Panc1 (cell line): ENCODE measurements at regions not wholly inside any gene's neighbourhood (a gene's known extent, or its start where the extent isn't known, plus 50 kb on each side); places are given as distances from the start of the nearest gene placed in this dataset.

ENCODE experiments used
- ATAC-seq: fragments of 200-7000 bp; cut with Tn5 transposase; 2 replicates; pipeline ENCODE4 v1.9.1; 2020; ENCODE audit warnings: mild to moderate bottlenecking, moderate library complexity
- BruUV-seq: library from RNA; stranded (reverse); fragments of 400-500 nt; replicated peaks from 2 replicates; lab custom pipeline; 2021; lab: Mats Ljungman, UMichigan
- CTCF ChIA-PET: fragments of 300-600 bp; sonication (Branson Sonifier 250); formaldehyde crosslinking; loops from one replicate; lab custom pipeline; 2022; ENCODE audit warnings: antibody characterized with exemption; lab: Charles Lee
- POLR2A ChIA-PET: fragments of 300-600 bp; sonication (Branson Sonifier 250); formaldehyde crosslinking; loops from one replicate; lab custom pipeline; 2022; ENCODE audit warnings: antibody characterized with exemption; lab: Charles Lee
- DNase-seq: peaks from one replicate; pipeline ENCODE4 v3.0.0-alpha.2; 2010; ENCODE audit warnings: low read depth, low spot score
- H3K27ac ChIP-seq: 2 replicates; pipeline ENCODE4 v1.5.1; 2011; ENCODE audit warnings: mild to moderate bottlenecking, low read length, inconsistent platforms
- H3K27me3 ChIP-seq: fragments of 200-500 bp; sonication (Bioruptor generic); 2 replicates; pipeline ENCODE4 v1.6.0; 2014; ENCODE audit warnings: low read length, inconsistent platforms; ENCODE audit not compliant: control insufficient read depth, insufficient read depth
- H3K36me3 ChIP-seq: fragments of 200-500 bp; sonication (Bioruptor generic); 2 replicates; pipeline ENCODE4 v1.5.1; 2014; ENCODE audit warnings: inconsistent platforms, mild to moderate bottlenecking, low read length, moderate library complexity; ENCODE audit not compliant: control insufficient read depth, insufficient read depth
- H3K4me1 ChIP-seq: 2 replicates; pipeline ENCODE4 v1.5.1; 2011; ENCODE audit warnings: inconsistent platforms, mild to moderate bottlenecking, low read length, moderate library complexity; ENCODE audit not compliant: control insufficient read depth, insufficient read depth
- H3K4me3 ChIP-seq, 2 experiments: 2 replicates each; pipeline ENCODE4 v1.5.1; 2011 to 2012; ENCODE audit warnings: low read depth in 2 of 2, low read length in 2 of 2, mild to moderate bottlenecking in 2 of 2, inconsistent platforms in 1 of 2, moderate library complexity in 1 of 2
- H3K9me3 ChIP-seq: fragments of 200-500 bp; sonication (Bioruptor generic); 2 replicates; pipeline ENCODE4 v1.5.1; 2014; ENCODE audit warnings: low read depth, mild to moderate bottlenecking, inconsistent platforms, low read length, moderate library complexity; ENCODE audit not compliant: control insufficient read depth, insufficient read depth
- CTCF ChIP-seq: fragments of 450-650 bp; IDR thresholded peaks from 2 replicates; pipeline ENCODE4 v1.5.1; 2017; ENCODE audit warnings: mild to moderate bottlenecking
- POLR2AphosphoS5 ChIP-seq: IDR thresholded peaks from 2 replicates; pipeline ENCODE4 v1.6.1; 2012; ENCODE audit warnings: mild to moderate bottlenecking, low read depth, low read length, moderate library complexity
- REST ChIP-seq, 2 experiments: IDR thresholded peaks; 2 replicates each; pipeline ENCODE4 v1.6.1; 2011 to 2012; ENCODE audit warnings: low read depth in 2 of 2, control low read depth in 1 of 2, low read length in 1 of 2, mild to moderate bottlenecking in 1 of 2, moderate library complexity in 1 of 2; ENCODE audit not compliant: insufficient read depth in 1 of 2
- SIN3A ChIP-seq: IDR thresholded peaks from 2 replicates; pipeline ENCODE4 v1.6.1; 2012; ENCODE audit warnings: low read depth, mild to moderate bottlenecking, low read length, moderate library complexity, borderline replicate concordance; ENCODE audit not compliant: insufficient read depth
- TCF7L2 ChIP-seq: IDR thresholded peaks from 2 replicates; pipeline ENCODE4 v1.6.1; 2011; ENCODE audit warnings: mild to moderate bottlenecking, low read depth, low read length, inconsistent platforms
- in situ Hi-C: cut with HindIII; loops from 2 replicates; pipeline ENCODE4 v1.10.0; 2016; ENCODE audit warnings: low sequenced_read_pairs, low pct_unique_long_range_greater_than_20kb
- intact Hi-C: fragments of 100-400 bp; cut with micrococcal nuclease; formaldehyde crosslinking; loops from one replicate; pipeline ENCODE4 v1.10.0; 2022; ENCODE audit not compliant: unreplicated experiment

GRCh38 chrX:142884881-142885280 lies 140.8 kb upstream of the SPANXN4 start:
- intact Hi-C loops (no loop called here), in situ Hi-C loops (no loop called here)
- ChIA-PET CTCF (no interaction called here), POLR2A (no interaction called here)
- no peak for DNase-seq
- no peak for TF ChIP-seq TCF7L2
- Histone ChIP-seq H3K27me3 (no peaks in the 10 kb centered on the region), H3K4me1 (no peaks in the 10 kb centered on the region), H3K9me3 (no peaks in the 10 kb centered on the region), H3K4me3 (no peak overlapping the region), H3K27ac (no peak overlapping the region), H3K36me3 (no peaks in the 10 kb centered on the region)
- BruUV-seq: no TSS peak
- ATAC-seq: no peak

GRCh38 chrX:142891046-142891445 lies 134.7 kb upstream of the SPANXN4 start:
- POLR2A ChIA-PET: no interaction called here
- intact Hi-C loops: no loop called here

GRCh38 chrX:142898164-142898563 lies 127.6 kb upstream of the SPANXN4 start:
- ChIA-PET POLR2A (no interaction called here), CTCF (no interaction called here)
- in situ Hi-C loops: no loop called here
- H3K27me3 ChIP-seq: no peaks in the 10 kb centered on the region
- no peak overlapping the region for H3K4me3 ChIP-seq
- no peak overlapping the region for H3K27ac ChIP-seq
- intact Hi-C loops: no loop called here
- no peak for TF ChIP-seq POLR2AphosphoS5
- no peak for TF ChIP-seq SIN3A
- no peak for TF ChIP-seq TCF7L2
- no peak for TF ChIP-seq CTCF
- TF ChIP-seq REST (IDR thresholded peaks at IDR 0.05; ENCODE audit: insufficient read depth in 1 of 2, low read depth in 2 of 2, low read length in 1 of 2): no peak
- no peaks in the 10 kb centered on the region for H3K36me3 ChIP-seq
- no peaks in the 10 kb centered on the region for H3K4me1 ChIP-seq
- H3K9me3 ChIP-seq: no peaks in the 10 kb centered on the region
- no TSS peak for BruUV-seq
- ATAC-seq (no peak), DNase-seq (no peak)

More at GRCh38 chrX:142891046-142891445, 134.7 kb upstream of the SPANXN4 start:
- no peaks in the 10 kb centered on the region for H3K9me3 ChIP-seq
- no TSS peak for BruUV-seq
- TF ChIP-seq CTCF: no peak
- no peak for TF ChIP-seq POLR2AphosphoS5
- TF ChIP-seq TCF7L2: no peak
- no peak overlapping the region for H3K27ac ChIP-seq
- no peaks in the 10 kb centered on the region for H3K36me3 ChIP-seq
- DNase-seq (no peak), ATAC-seq (no peak)
- no peaks in the 10 kb centered on the region for H3K4me1 ChIP-seq
- no peak overlapping the region for H3K4me3 ChIP-seq
- CTCF ChIA-PET: no interaction called here
- in situ Hi-C loops: no loop called here
- H3K27me3 ChIP-seq: no peaks in the 10 kb centered on the region
